WTC11 (cell line): ENCODE measurements at regions not wholly inside any gene's neighbourhood (a gene's known extent, or its start where the extent isn't known, plus 50 kb on each side); places are given as distances from the start of the nearest gene placed in this dataset.

Source experiments
- ATAC-seq: fragments of 200-7000 bp; cut with Tn5 transposase; 2 replicates; pipeline ENCODE4 v1.10.0; 2021; ENCODE audit warnings: mild to moderate bottlenecking, moderate library complexity
- CTCF ChIA-PET: fragments of 300-600 bp; sonication (Branson Sonifier 250); formaldehyde crosslinking; loops from one replicate; lab custom pipeline; 2021; ENCODE audit warnings: antibody characterized with exemption; lab: Charles Lee
- POLR2A ChIA-PET: fragments of 350-600 bp; sonication (Branson Sonifier 250); formaldehyde crosslinking; loops from one replicate; lab custom pipeline; 2021; ENCODE audit warnings: antibody characterized with exemption; lab: Charles Lee
- DNase-seq: peaks from one replicate; pipeline ENCODE4 v3.0.0; 2021; ENCODE audit warnings: low spot score
- H3K27ac Mint-ChIP-seq: 2 replicates; pipeline ENCODE4 v1.8.0; 2021; ENCODE audit warnings: mixed read lengths
- H3K27me3 Mint-ChIP-seq: 2 replicates; pipeline ENCODE4 v1.8.0; 2021; ENCODE audit warnings: low read depth, mild to moderate bottlenecking, moderate library complexity, mixed read lengths
- H3K36me3 Mint-ChIP-seq: 2 replicates; pipeline ENCODE4 v1.8.0; 2021; ENCODE audit warnings: mixed read lengths
- H3K4me1 Mint-ChIP-seq: 2 replicates; pipeline ENCODE4 v1.8.0; 2022; ENCODE audit warnings: mixed read lengths
- H3K4me3 Mint-ChIP-seq: 2 replicates; pipeline ENCODE4 v1.8.0; 2021; ENCODE audit warnings: mild to moderate bottlenecking, moderate library complexity, mixed read lengths
- H3K9me3 Mint-ChIP-seq: 2 replicates; pipeline ENCODE4 v1.8.0; 2021; ENCODE audit warnings: mixed read lengths
- AFF4 ChIP-seq: sonication (generic); formaldehyde crosslinking; IDR thresholded peaks from 2 replicates; pipeline ENCODE4 v1.8.1; 2023; ENCODE audit warnings: mild to moderate bottlenecking, missing genetic modification reagents, borderline replicate concordance
- AR ChIP-seq: fragments of 250-450 bp; sonication (Bioruptor Pico); IDR thresholded peaks from 2 replicates; pipeline ENCODE4 v1.9.0; 2021; ENCODE audit warnings: mild to moderate bottlenecking
- CTCF ChIP-seq: fragments of 200-600 bp; IDR thresholded peaks from 2 replicates; pipeline ENCODE4 v1.8.0; 2022; ENCODE audit warnings: antibody characterized with exemption
- E2F4 ChIP-seq: sonication (generic); formaldehyde crosslinking; IDR thresholded peaks from 2 replicates; pipeline ENCODE4 v1.8.1; 2022; ENCODE audit warnings: low read depth, mild to moderate bottlenecking, moderate library complexity, missing genetic modification reagents, borderline replicate concordance
- ERG ChIP-seq: fragments of 250-450 bp; sonication (Bioruptor Pico); IDR thresholded peaks from 2 replicates; pipeline ENCODE4 v1.8.0; 2021; ENCODE audit warnings: mild to moderate bottlenecking
- ESRRA ChIP-seq: sonication (generic); formaldehyde crosslinking; IDR thresholded peaks from 2 replicates; pipeline ENCODE4 v1.8.1; 2022; ENCODE audit warnings: mild to moderate bottlenecking, missing genetic modification reagents, borderline replicate concordance
- FOXK1 ChIP-seq: sonication (generic); formaldehyde crosslinking; IDR thresholded peaks from 2 replicates; pipeline ENCODE4 v1.8.0; 2022; ENCODE audit warnings: mild to moderate bottlenecking, moderate library complexity, missing genetic modification reagents
- GTF2I ChIP-seq: fragments of 250-450 bp; sonication (Bioruptor Pico); conservative IDR thresholded peaks from 2 replicates; pipeline ENCODE4 v1.4.0; 2021; ENCODE audit warnings: mild to moderate bottlenecking
- IRF2 ChIP-seq: sonication (generic); formaldehyde crosslinking; IDR thresholded peaks from 2 replicates; pipeline ENCODE4 v1.8.0; 2022; ENCODE audit warnings: low read depth, missing genetic modification reagents, borderline replicate concordance
- JAZF1 ChIP-seq: fragments of 250-450 bp; sonication (Bioruptor Pico); IDR thresholded peaks from 2 replicates; pipeline ENCODE4 v1.9.0; 2021; ENCODE audit warnings: moderate library complexity, mild to moderate bottlenecking, inconsistent platforms
- JUN ChIP-seq: sonication (generic); formaldehyde crosslinking; IDR thresholded peaks from 2 replicates; pipeline ENCODE4 v1.8.0; 2023; ENCODE audit warnings: mild to moderate bottlenecking, missing genetic modification reagents
- NFE2L1 ChIP-seq: sonication (generic); formaldehyde crosslinking; IDR thresholded peaks from 2 replicates; pipeline ENCODE4 v1.8.1; 2023; ENCODE audit warnings: missing genetic modification reagents
- NR1H2 ChIP-seq: sonication (generic); formaldehyde crosslinking; IDR thresholded peaks from 2 replicates; pipeline ENCODE4 v1.9.0; 2021; ENCODE audit warnings: mild to moderate bottlenecking, moderate library complexity, missing genetic modification reagents
- RORB ChIP-seq: fragments of 250-450 bp; sonication (Bioruptor Pico); IDR thresholded peaks from 2 replicates; pipeline ENCODE4 v1.9.0; 2021; ENCODE audit warnings: mild to moderate bottlenecking
- TP53 ChIP-seq: sonication (generic); formaldehyde crosslinking; IDR thresholded peaks from 2 replicates; pipeline ENCODE4 v1.8.1; 2023; ENCODE audit warnings: mild to moderate bottlenecking, missing genetic modification reagents
- USF1 ChIP-seq: sonication (generic); formaldehyde crosslinking; IDR thresholded peaks from 2 replicates; pipeline ENCODE4 v1.8.0; 2022; ENCODE audit warnings: mild to moderate bottlenecking, missing genetic modification reagents
- ZBTB21 ChIP-seq: sonication (generic); formaldehyde crosslinking; IDR thresholded peaks from 2 replicates; pipeline ENCODE4 v1.8.1; 2023; ENCODE audit warnings: mild to moderate bottlenecking, missing genetic modification reagents, borderline replicate concordance
- ZNF121 ChIP-seq: sonication (generic); formaldehyde crosslinking; IDR thresholded peaks from 2 replicates; pipeline ENCODE4 v1.8.0; 2023; ENCODE audit warnings: missing genetic modification reagents
- ZNF263 ChIP-seq: sonication (generic); formaldehyde crosslinking; IDR thresholded peaks from 2 replicates; pipeline ENCODE4 v1.8.1; 2022; ENCODE audit warnings: low read depth, mild to moderate bottlenecking, moderate library complexity, missing genetic modification reagents

- H3K4me1 Mint-ChIP-seq = no peaks in the 10 kb centered on the region
- no peaks in the 10 kb centered on the region; the same call in 1 of the 2 replicates for H3K27me3 Mint-ChIP-seq
- ChIA-PET CTCF (no interaction called here), POLR2A (no interaction called here)
- no peak for ATAC-seq
- no peak for DNase-seq
- TF ChIP-seq ZNF121 (no peak), JUN (CRISPR knock-in tag) (no peak), NR1H2 (CRISPR knock-in tag) (no peak), E2F4 (CRISPR knock-in tag) (no peak), FOXK1 (CRISPR knock-in tag) (no peak), RORB (CRISPR knock-in tag) (no peak), USF1 (CRISPR knock-in tag) (no peak)
- TF ChIP-seq, all 79 proteins: peak for 0
- Mint-ChIP-seq H3K36me3 (peaks cover 58% of the 10 kb centered on the region), H3K4me3 (no peak overlapping the region), H3K9me3 (peaks cover 55% of the 10 kb centered on the region), H3K27ac (no peak overlapping the region)
These were observed 1089.9 kb upstream of the PCDH10 start for GRCh38 chr4:132059227-132059626.

GRCh38 chr4:132062611-132063239 is 1086.4 kb upstream of the PCDH10 start:
- Mint-ChIP-seq H3K4me1 (no peaks in the 10 kb centered on the region; the same call in 1 of the 2 replicates), H3K27me3 (no peaks in the 10 kb centered on the region; the same call in 1 of the 2 replicates), H3K4me3 (no peak overlapping the region), H3K27ac (no peak overlapping the region), H3K36me3 (peaks cover 51% of the 10 kb centered on the region), H3K9me3 (peaks cover 48% of the 10 kb centered on the region)
- ChIA-PET CTCF (no interaction called here), POLR2A (no interaction called here)
- TF ChIP-seq ZNF263 (CRISPR knock-in tag) (no peak), NFE2L1 (CRISPR knock-in tag) (no peak), ERG (CRISPR knock-in tag) (no peak), IRF2 (no peak), GTF2I (no peak), AR (CRISPR knock-in tag) (no peak), ESRRA (CRISPR knock-in tag) (no peak)
- no peak for DNase-seq
- ATAC-seq = no peak

GRCh38 chr4:132063829-132064228 is 1085.3 kb upstream of the PCDH10 start:
- ChIA-PET CTCF (no interaction called here), POLR2A (no interaction called here)
- no peak for ATAC-seq
- no peaks in the 10 kb centered on the region; the same call in 1 of the 2 replicates for H3K27me3 Mint-ChIP-seq
- H3K4me3 Mint-ChIP-seq = no peak overlapping the region
- no peaks in the 10 kb centered on the region; the same call in 1 of the 2 replicates for H3K4me1 Mint-ChIP-seq
- H3K9me3 Mint-ChIP-seq = peaks cover 37% of the 10 kb centered on the region
- no peak overlapping the region for H3K27ac Mint-ChIP-seq
- DNase-seq = no peak
- H3K36me3 Mint-ChIP-seq = peaks cover 40% of the 10 kb centered on the region
- no peak for TF ChIP-seq AFF4 (CRISPR knock-in tag)
- no peak for TF ChIP-seq JAZF1 (CRISPR knock-in tag)
- TF ChIP-seq CTCF = no peak
- no peak for TF ChIP-seq TP53 (CRISPR knock-in tag)
- no peak for TF ChIP-seq ZBTB21
- no peak for TF ChIP-seq USF1 (CRISPR knock-in tag)
